ENCODE measurements at regions not wholly inside any gene's neighbourhood (a gene's known extent, or its start where the extent isn't known, plus 50 kb on each side); places are given as distances from the start of the nearest gene placed in this dataset.

DNA sequence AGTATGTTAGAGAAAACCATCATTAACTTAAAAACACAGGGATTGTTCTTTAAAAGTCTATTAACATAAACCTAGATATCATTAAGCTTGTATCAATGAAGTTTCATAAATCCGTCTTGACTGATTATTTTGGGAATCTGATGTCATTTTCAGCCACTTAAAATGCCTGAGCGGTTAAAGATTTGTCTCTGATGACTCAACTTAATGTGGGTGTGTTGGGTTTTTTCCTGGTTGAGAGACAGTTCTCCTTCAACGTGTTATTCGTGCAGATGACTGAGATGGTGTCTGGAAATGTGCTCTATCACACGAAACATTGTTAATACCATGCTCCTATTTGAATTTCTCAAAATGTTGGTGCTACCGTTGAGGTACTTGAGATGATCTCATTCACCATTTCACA, 227.3 kb upstream of the TENM3 start:
- TF ChIP-seq, protein P1, sequence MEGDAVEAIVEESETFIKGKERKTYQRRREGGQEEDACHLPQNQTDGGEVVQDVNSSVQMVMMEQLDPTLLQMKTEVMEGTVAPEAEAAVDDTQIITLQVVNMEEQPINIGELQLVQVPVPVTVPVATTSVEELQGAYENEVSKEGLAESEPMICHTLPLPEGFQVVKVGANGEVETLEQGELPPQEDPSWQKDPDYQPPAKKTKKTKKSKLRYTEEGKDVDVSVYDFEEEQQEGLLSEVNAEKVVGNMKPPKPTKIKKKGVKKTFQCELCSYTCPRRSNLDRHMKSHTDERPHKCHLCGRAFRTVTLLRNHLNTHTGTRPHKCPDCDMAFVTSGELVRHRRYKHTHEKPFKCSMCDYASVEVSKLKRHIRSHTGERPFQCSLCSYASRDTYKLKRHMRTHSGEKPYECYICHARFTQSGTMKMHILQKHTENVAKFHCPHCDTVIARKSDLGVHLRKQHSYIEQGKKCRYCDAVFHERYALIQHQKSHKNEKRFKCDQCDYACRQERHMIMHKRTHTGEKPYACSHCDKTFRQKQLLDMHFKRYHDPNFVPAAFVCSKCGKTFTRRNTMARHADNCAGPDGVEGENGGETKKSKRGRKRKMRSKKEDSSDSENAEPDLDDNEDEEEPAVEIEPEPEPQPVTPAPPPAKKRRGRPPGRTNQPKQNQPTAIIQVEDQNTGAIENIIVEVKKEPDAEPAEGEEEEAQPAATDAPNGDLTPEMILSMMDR (IDR thresholded peaks at IDR 0.05), result no peak
- no peak for TF ChIP-seq POLR2AphosphoS5 (IDR thresholded peaks at IDR 0.05)
